Inflammatory macrophage (primary cell): ENCODE measurements at regions not wholly inside any gene's neighbourhood (a gene's known extent, or its start where the extent isn't known, plus 50 kb on each side); places are given as distances from the start of the nearest gene placed in this dataset.

Experiments
- DNase-seq, 2 donors: peaks; one replicate each; pipeline ENCODE4 v3.0.0-alpha.2; 2020 to 2022

DNA sequence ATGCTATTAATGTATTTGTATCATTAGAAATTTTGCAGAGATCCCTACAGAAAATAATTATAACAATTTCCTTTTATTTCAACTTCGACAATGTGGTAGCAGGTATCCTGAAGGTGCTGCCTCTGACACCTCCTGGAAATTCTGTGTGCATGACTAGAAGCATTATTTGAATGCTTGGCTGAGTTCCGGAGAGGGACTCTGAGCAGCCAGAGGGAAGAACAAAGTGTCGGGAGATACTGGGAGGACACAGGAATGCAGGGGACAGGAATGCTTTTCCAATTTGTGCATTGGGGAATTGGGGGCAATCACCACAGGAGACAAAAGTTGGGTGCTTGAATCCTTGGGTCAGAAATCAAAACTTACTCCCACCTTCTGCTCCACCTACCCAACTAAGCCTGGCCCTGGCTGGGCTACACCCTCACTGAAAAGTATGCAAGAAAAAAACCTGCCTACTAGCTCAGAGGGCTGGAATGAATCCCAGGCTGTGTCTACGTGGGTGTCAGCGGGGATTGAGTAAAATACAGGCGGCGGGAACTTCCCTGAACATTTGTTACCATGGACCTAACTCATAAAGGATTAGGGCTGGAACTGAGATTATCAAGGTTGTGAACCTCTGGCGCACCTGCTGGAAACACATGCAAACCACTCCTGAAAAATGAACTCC is 299.3 kb downstream of the SOX11 start:
- no peak for DNase-seq

GRCh38 chr2:5995832-5996231 is 303.6 kb downstream of the SOX11 start:
- no peak for DNase-seq

DNA sequence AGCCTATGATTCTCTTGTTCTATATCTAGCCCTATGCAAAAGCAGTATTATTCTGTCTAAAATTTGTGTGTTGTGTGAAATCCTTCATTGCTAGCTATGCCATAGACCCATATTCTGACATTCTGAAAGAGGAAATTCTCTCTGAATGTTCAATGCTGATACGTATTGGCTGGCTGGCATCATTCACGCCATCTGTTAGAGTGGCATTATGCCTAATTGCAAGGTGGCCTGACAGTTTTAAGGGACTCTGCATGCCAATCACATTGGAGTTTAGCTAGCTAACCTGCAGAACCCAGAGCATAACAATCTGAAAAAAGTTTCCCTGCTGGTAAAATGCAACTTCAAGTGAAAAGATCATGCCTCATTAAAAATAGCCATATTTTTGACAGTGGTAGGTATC is 316.0 kb downstream of the SOX11 start:
- DNase-seq, result no peak

DNA sequence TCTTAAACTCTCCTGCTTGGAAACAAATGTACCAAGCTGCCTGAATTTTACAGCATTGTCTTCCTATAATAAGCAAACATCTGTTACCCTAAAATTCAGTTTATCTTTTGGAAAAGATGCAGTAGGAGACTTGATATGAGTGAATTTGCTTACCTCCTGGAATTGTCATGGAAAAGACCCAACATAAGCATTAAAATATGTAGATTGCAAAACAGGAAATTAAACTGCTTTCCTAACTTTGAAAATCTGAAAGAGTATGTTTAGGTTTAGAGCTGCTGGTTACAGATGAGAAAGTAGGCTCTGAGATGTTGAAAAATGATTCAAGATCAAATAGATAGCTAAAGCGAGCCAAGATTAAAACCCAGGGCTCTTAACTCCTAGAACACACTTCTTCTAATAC is 316.5 kb downstream of the SOX11 start:
- no peak for DNase-seq

GRCh38 chr2:6010163-6010562 is 318.0 kb downstream of the SOX11 start:
- DNase-seq, result no peak

DNA sequence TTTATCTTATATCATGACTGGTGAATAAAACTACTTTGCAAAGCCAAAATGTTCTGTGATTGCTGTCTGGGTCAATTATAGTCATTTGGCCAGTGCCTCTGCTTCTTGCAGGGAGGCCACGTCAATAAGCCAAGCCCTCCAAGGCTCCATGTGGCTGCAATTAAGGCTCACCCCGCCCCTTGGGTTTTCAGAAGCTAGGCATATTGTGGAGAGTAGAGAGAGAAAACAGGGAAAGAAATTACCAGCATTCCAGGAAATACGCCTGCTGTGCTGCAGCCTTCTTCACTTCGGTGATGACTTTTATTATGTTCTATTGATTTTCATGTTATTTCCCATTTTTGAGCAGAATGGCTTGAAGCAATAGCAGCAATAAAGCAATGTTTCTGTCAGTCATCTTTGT is 319.7 kb downstream of the SOX11 start:
- DNase-seq, result no peak

DNA sequence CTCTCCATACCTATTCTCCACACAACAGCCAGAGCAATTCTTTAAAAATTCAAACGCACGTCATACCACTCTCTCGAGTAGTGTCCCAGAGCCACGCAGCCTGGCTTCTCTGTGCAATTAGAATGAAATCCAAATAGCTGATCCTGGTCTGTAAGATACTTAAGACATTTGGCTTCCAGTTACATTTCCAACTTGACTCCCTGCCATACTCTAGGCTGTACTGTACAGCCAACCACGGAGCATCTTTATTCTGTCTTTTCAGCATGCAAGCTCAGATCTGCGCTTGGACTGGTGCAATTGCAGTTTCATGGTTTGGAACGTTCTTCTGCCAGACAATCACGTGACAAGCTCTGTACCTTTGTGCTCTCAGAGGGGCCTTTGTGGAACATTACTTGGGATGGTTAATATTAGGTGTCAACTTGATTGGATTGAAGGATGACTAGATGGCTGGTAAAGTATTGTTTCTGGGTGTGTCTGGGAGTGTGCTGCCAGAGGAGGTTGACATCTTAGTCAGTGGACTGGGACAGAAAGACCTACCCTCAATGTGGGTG is 325.6 kb downstream of the SOX11 start:
- no peak for DNase-seq

- no peak for DNase-seq
These were observed 332.0 kb downstream of the SOX11 start for GRCh38 chr2:6024229-6024628.

DNA sequence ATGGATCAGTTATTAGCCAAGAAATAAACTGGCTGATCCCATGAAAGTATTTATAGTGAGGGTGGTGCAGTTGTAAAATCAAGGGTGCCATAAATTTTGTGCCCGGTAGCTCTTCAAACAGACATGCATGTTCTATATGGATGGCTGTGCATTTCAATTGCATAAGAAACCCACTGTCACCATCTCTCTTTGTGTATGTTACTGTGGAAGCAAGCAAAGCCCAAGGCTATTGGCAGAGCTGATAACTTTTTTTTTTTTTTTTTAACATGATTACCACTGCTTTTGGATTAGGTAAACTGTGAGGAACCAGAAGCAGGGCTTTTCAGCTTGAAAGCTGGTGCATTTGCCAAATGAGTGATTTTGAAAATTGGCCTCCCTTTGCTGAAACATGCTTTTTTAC is 332.6 kb downstream of the SOX11 start:
- DNase-seq, result no peak

DNA sequence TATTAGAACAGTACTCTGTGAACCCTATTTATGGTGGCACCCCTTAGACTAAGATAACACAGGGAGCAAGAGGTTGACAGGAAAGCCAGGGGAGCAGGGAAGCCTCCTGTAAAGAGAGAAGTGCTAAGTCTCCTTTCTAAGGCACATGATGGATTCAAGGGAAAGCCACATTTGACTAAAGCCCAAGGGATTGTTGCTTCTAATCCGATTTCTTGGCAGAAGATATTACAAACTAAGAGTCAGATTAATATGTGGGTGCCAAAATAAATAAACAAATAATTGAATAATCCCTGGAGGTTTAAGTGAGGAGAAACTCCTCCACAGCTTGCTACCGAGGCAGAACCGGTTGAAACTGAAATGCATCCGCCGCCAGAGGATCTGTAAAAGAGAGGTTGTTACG is 333.2 kb downstream of the SOX11 start:
- DNase-seq, result no peak

GRCh38 chr2:6027066-6027465 is 334.9 kb downstream of the SOX11 start:
- DNase-seq, result no peak

DNA sequence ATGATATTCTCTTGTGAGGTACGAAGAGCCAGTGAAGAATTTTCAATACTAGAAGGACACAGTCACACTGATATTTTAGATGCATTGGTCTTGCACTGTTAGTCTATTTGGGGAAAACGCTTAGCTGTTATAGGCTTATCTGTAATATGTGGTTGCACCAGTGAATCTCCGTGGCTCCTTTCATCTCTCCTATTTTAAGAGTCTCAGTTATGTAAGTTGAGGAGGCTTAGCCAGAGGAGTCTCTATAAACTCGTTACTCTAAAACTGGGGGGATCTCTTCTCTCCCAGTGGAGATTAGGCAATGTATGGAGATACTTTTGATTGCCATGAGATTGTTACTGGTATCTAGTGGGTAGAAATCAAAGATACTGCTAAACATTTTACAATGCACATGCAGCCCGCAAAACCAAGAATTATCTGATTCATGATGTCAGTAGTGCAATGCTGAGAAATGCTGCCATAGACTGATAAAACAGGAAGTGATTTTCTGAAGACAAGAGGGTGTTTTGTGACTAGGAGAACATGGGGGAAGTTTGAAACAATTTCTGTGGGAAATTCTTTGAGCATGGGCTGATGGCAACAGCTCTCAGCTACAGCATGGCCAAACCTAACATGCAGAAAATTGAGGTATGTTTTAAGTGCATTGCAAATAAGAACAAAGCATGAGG is 339.1 kb downstream of the SOX11 start:
- no peak for DNase-seq

DNA sequence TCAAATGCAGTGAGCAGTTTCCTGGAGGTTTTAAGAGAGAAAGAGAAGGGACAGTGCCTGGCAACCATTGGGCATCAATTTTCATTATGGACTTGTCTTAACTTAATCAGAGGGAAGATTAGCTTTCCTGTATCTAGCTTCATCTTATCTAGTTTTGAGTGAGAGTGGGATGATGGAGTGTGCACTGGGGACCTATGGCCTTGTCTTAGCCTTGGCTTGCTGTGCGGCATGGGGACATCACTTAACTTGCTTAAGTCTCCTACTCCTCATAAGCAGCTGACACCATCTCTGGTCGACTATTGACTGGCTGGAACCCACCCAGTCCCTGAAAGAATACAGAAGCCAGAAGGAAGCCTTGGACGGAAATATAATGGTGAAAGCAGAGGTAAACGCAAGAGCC is 344.0 kb downstream of the SOX11 start:
- DNase-seq, result no peak

GRCh38 chr2:6043238-6043637 is 351.1 kb downstream of the SOX11 start:
- no peak for DNase-seq

DNA sequence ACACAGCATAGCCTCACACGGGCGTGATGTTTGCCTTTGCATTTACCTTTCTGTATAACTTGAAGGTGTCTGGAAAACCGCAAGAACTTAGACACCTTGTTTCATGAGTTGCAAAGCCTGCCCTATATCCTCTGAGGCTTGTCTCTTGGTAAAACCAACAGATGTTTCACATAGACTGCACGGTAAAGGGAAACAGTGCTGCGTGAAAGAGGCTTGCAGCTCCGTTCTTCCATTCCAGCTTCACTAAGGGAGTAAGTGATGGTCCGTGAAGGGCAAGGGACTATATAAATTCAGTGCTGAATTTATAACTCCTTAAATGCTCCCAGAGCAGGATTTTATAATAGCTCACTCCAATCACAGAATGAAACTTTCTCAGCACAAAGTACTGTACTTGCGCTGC is 360.5 kb downstream of the SOX11 start:
- no peak for DNase-seq

GRCh38 chr2:6053743-6054142 is 361.6 kb downstream of the SOX11 start:
- DNase-seq, result no peak

GRCh38 chr2:6054161-6054671 is 362.0 kb downstream of the SOX11 start:
- no peak for DNase-seq

GRCh38 chr2:6060992-6061663 is 368.9 kb downstream of the SOX11 start:
- DNase-seq, result no peak

DNA sequence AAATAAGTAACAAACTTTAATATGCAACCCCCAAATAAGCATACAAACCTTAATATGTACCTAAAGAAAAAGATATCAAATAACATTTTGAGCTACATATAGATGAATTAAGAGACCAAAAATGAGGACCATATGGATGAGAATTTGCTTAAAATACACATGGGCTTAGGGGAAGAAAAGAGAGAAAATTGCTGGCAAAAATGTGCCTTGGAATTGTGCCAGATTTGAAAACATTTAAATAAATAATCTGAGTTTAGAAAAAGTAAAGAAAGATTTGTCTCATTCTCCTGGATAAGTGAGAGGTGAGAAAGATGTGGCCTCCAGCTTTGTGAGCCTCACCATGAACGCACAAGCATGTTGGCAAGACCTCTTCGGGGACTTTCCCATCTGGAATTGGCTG is 372.6 kb downstream of the SOX11 start:
- DNase-seq, result no peak

GRCh38 chr2:6065703-6066102 is 373.5 kb downstream of the SOX11 start:
- DNase-seq, result no peak

DNA sequence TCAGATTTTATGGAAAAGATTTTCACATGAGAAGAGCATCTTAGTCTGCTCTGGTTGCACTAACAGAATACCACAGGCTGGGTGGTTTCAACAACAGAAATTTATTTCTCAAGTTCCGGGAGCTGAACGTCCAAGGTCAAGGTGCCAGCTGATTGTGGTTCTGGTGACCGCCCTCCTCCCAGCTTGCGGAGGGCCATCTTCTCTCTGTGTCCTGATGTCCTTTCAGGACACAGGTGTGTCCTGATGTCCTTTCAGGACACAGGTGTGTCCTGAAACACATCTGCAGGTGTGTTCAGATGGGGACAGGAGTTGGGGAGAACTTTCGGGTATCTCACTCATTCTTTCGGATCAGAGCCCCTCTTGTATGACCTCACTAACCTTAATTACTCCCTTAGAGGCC is 374.9 kb downstream of the SOX11 start:
- DNase-seq, result no peak

DNA sequence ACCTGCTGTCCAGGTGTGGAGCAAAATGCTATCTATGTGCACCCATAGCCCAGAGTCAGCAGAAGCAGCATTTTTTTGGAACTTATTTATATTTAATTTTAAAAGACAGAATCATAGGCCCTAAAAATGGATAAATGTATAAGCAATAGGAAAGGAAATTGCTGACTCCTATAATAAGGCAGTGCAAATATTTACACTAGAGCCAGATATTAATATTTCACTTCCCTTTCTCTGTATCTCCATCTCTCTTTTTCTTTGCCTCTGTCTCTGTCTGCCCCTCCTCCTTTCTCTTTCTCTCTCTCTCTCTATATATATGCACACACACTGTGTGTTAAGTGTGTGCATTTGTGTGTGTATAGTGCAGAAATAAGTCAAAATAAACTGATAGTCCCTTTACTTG is 375.6 kb downstream of the SOX11 start:
- DNase-seq, result no peak

- DNase-seq, result no peak
These were observed 376.2 kb downstream of the SOX11 start for GRCh38 chr2:6068429-6068828.

DNA sequence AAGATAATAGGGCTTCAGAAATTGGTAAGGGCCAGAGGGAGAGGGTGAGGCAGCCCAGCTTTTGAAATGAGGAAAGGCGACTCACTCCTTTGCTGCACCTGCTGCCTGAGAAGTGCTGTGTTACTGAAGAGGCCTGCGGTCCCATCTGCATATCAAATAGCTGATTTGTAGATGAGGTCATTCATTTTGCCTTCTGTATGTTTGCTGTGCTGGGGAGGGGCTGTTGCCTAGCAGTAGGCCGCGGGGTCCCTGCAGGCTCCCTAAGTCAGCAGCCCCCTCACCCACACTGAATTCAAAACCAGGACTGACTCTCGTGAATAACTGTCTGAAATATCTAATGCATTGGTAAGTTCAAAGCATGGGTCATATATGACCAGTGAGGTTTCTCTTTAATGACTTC is 377.2 kb downstream of the SOX11 start:
- DNase-seq, result no peak
